Esophagus squamous epithelium (tissue), 4 donors: ENCODE measurements at regions not wholly inside any gene's neighbourhood (a gene's known extent, or its start where the extent isn't known, plus 50 kb on each side); places are given as distances from the start of the nearest gene placed in this dataset.

ENCODE experiments used
- POLR2A ChIP-seq, 4 donors: fragments of 450-650 bp; IDR thresholded peaks; one replicate each; pipeline ENCODE4 v1.6.1; 2017; ENCODE audit warnings: antibody characterized with exemption in 4 of 4, mild to moderate bottlenecking in 4 of 4, moderate library complexity in 3 of 4
- TF ChIP-seq, protein P1 (sequence below), 6 experiments: fragments of 450-650 bp in 4 of 6; fragments of 200-600 bp in 2 of 6; sonication (generic) in 2 of 6; IDR thresholded peaks; one replicate each; pipeline ENCODE4 v1.5.1; 2016 to 2019; ENCODE audit warnings: antibody characterized with exemption in 6 of 6, mild to moderate bottlenecking in 4 of 6, moderate library complexity in 4 of 6

DNA sequence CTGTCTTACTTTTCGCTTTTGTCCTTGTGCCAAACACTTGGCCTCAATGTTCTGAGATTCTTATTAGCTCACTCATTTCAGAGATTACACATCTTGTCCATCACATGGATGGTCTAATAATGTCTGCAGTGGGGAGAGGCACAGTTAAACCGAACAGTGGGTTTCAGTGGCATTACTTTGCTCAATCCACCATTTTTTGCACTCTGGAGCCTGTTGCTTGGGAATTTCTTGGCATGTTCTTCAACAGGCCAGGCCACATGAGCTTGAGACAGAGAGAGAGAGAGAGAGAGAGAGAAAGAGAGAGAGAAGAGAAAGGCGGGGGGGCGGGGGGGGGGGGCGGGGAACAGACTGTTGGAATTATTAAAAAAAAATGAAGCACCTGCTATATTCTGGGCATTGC, 1327.8 kb upstream of the WWC1 start:
- TF ChIP-seq, protein P1, sequence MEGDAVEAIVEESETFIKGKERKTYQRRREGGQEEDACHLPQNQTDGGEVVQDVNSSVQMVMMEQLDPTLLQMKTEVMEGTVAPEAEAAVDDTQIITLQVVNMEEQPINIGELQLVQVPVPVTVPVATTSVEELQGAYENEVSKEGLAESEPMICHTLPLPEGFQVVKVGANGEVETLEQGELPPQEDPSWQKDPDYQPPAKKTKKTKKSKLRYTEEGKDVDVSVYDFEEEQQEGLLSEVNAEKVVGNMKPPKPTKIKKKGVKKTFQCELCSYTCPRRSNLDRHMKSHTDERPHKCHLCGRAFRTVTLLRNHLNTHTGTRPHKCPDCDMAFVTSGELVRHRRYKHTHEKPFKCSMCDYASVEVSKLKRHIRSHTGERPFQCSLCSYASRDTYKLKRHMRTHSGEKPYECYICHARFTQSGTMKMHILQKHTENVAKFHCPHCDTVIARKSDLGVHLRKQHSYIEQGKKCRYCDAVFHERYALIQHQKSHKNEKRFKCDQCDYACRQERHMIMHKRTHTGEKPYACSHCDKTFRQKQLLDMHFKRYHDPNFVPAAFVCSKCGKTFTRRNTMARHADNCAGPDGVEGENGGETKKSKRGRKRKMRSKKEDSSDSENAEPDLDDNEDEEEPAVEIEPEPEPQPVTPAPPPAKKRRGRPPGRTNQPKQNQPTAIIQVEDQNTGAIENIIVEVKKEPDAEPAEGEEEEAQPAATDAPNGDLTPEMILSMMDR (IDR thresholded peaks at IDR 0.05) = no peak
- no peak for TF ChIP-seq POLR2A (IDR thresholded peaks at IDR 0.05)
